ENCODE measurements at regions not wholly inside any gene's neighbourhood (a gene's known extent, or its start where the extent isn't known, plus 50 kb on each side); places are given as distances from the start of the nearest gene placed in this dataset.

DNA sequence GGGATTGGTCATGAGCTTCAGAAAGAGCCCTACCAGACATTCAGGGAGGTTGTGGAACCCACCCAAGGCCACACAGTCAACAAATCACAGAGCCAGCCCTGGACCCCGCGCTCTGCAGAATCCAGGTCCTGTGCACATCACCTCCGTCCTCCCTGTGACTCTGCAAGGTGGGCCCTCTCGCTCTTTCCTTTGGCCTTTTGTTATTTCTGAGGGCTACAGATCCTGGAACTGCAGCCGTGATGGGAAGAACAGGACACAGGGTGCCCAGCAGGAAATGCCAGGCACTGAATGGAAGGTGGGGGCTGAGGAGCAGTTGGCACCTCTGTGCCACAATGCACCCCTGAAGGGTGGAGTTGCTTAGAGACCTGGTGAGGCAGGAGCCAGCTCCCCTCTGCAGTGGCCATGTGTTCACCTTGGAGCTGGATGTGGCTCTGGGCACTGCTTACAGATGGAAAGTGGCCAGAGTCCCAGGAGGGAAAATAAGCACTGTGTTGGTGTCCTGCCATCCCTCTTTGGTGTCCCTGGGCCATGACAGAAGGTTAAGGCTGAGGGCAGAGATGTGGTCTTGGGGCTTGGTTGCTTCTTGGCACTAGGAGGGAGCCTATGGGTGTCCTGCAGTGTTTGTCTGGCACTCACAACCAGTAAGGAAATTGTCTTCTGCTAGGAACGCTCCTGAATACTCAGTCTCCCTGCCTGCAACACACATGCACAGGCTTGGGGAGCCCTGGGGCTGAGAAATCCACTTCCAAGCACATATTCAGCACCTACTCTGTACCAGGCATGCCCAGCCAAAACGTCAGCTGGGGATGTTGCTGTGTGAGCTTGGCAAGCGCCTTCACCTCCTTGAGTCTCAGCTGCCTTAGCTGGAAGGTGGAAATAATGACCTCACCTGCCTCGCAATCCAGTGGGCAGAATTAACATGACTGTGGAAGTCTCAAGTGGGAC is 98.0 kb upstream of the SLC6A6 start:
- WGBS, 2 donors: 71 to 79% methylated on average over 9 of the region's 9 CpGs
- DNase-seq (no peak), FAIRE-seq (no peak), ATAC-seq (no peak)
- H3K27ac ChIP-seq: no peak overlapping the region
- H3K4me3 ChIP-seq: no peak overlapping the region
- H3K4me1 ChIP-seq: no peaks in the 10 kb centered on the region
- H3K27me3 ChIP-seq: no peaks in the 10 kb centered on the region
- no peaks in the 10 kb centered on the region for H3K36me3 ChIP-seq
- no peaks in the 10 kb centered on the region for H3K9me3 ChIP-seq
- intact Hi-C loops (cut with DNase I): no loop called here
- TF ChIP-seq, protein P1, sequence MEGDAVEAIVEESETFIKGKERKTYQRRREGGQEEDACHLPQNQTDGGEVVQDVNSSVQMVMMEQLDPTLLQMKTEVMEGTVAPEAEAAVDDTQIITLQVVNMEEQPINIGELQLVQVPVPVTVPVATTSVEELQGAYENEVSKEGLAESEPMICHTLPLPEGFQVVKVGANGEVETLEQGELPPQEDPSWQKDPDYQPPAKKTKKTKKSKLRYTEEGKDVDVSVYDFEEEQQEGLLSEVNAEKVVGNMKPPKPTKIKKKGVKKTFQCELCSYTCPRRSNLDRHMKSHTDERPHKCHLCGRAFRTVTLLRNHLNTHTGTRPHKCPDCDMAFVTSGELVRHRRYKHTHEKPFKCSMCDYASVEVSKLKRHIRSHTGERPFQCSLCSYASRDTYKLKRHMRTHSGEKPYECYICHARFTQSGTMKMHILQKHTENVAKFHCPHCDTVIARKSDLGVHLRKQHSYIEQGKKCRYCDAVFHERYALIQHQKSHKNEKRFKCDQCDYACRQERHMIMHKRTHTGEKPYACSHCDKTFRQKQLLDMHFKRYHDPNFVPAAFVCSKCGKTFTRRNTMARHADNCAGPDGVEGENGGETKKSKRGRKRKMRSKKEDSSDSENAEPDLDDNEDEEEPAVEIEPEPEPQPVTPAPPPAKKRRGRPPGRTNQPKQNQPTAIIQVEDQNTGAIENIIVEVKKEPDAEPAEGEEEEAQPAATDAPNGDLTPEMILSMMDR (IDR thresholded peaks at IDR 0.05): no peak

DNA sequence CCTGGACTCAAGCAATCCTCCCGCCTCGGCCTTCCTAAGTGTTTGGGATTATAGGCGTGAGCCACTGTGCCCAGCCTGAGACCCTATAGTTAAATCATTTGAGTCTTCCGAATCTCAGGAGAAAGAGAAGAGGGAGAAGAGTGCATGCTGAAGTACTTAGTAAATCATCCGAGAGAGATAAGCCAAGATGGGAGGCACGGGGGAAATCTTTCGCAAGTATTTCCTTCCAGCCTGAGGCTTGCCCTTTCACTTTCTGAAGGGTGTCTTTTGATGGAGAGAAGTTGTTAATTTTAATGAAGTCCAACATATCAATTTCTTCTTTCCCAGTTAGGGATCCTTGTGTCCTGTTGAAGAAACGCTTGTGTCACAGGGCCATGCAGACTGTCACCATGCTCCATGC is 97.1 kb upstream of the SLC6A6 start:
- 73 to 78% methylated on average over 8 of the region's 8 CpGs for WGBS, 2 donors
- DNase-seq (no peak), FAIRE-seq (no peak), ATAC-seq (no peak)
- no peak overlapping the region for H3K4me3 ChIP-seq
- H3K36me3 ChIP-seq: no peaks in the 10 kb centered on the region
- no peaks in the 10 kb centered on the region for H3K4me1 ChIP-seq
- no peak overlapping the region for H3K27ac ChIP-seq
- TF ChIP-seq, protein P1 (IDR thresholded peaks at IDR 0.05): no peak
- intact Hi-C loops (cut with DNase I): no loop called here
- no peaks in the 10 kb centered on the region for H3K9me3 ChIP-seq
- H3K27me3 ChIP-seq: no peaks in the 10 kb centered on the region

DNA sequence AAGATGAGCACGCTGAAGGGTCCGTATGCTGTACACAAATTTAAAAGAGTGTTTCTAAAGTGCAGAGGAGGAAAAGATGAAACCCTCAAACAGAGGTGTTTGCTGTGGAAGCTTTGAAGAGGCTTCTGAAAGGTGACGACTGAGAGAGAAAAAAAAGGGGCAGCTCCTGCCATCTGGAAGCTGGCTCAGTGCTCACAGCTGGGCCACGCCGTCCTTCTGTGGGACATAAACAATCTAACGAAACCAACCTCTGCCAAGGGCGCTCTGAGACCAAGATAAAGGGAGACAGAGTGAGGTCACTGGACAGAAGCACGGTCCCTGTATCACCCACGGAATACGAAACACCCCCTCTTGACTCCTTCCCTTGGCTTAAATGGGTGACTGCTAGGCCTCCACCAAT is 96.3 kb upstream of the SLC6A6 start:
- no peaks in the 10 kb centered on the region for H3K27me3 ChIP-seq
- no peak overlapping the region for H3K27ac ChIP-seq
- no peak overlapping the region for H3K4me3 ChIP-seq
- no peaks in the 10 kb centered on the region for H3K36me3 ChIP-seq
- H3K9me3 ChIP-seq: no peaks in the 10 kb centered on the region
- intact Hi-C loops (cut with DNase I): no loop called here
- no peak for ATAC-seq
- DNase-seq: no peak
- no peaks in the 10 kb centered on the region for H3K4me1 ChIP-seq
- WGBS, 2 donors: 79 to 85% methylated on average over 10 of the region's 10 CpGs
- TF ChIP-seq, protein P1 (IDR thresholded peaks at IDR 0.05): no peak
- no peak for FAIRE-seq

DNA sequence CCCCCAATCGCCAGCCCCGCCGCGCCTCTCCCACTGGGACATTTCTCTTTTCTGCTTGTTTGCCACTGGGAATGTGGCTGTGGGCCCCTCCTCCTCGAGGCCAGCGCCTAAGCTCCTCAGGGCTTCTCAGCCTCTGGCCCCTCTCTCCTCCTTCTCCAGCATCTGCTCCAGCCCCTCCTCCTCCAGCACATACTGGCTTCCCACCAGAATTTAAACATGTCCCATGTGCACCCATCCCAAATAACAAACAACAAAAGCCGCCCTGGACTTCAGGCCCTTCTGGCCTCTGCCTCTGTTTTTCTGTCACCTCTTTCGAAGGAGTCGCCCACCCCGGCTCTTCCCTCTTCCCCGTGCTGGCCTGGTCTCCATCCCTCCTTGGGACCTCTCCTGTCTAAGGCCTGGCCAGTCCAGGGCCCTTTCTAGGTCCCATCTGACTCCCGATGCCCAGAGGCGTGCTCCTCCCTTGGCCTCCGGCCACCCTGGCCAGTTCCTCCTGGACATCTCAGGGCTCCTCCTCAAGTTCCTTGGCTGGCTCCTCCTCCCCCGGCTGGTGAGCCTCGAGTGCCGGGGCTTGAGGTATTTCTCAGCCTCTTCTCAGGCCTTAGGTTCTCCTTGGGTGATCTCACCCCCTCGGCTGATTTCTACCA is 94.6 kb upstream of the SLC6A6 start:
- 68 to 77% methylated on average over 18 of the region's 18 CpGs for WGBS, 2 donors
- Histone ChIP-seq H3K36me3 (no peaks in the 10 kb centered on the region), H3K4me3 (no peak overlapping the region), H3K27ac (no peak overlapping the region), H3K4me1 (no peaks in the 10 kb centered on the region), H3K27me3 (no peaks in the 10 kb centered on the region), H3K9me3 (no peaks in the 10 kb centered on the region)
- TF ChIP-seq, protein P1 (IDR thresholded peaks at IDR 0.05): no peak
- intact Hi-C loops (cut with DNase I): no loop called here
- DNase-seq: no peak
- FAIRE-seq: no peak
- ATAC-seq: no peak

DNA sequence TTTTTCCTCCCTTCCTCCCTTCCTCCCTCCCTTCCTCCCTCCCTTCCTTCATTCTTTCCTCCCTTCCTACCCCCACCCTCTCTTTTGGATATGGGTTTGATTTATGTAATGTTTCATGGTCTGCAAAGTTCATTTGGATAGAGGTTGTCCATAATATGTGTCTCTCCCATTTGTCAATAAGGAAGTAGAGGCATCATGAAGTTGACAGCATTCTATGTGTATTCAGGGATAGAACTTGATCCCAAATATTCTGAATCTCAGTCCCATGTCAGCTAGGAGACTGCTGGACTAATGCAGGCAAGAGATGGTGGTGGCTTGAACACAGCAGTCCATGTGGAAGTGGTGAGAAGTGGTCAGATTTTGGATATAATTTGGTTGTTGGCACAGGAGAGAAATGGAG is 90.7 kb upstream of the SLC6A6 start:
- Histone ChIP-seq H3K9me3 (no peaks in the 10 kb centered on the region), H3K27me3 (no peaks in the 10 kb centered on the region), H3K4me3 (no peak overlapping the region), H3K4me1 (no peaks in the 10 kb centered on the region), H3K36me3 (no peaks in the 10 kb centered on the region), H3K27ac (no peak overlapping the region)
- DNase-seq (no peak), FAIRE-seq (no peak), ATAC-seq (no peak)
- TF ChIP-seq, protein P1 (IDR thresholded peaks at IDR 0.05): no peak
- intact Hi-C loops (cut with DNase I): no loop called here

All from pancreas (tissue), 10 donors.